Parathyroid adenoma (tissue), 2 donors: ENCODE measurements at regions not wholly inside any gene's neighbourhood (a gene's known extent, or its start where the extent isn't known, plus 50 kb on each side); places are given as distances from the start of the nearest gene placed in this dataset.

Source experiments
- H2AFZ ChIP-seq: fragments of 300-600 bp; sonication (generic); one replicate; pipeline ENCODE4 v1.7.0; 2017; ENCODE audit warnings: antibody characterized with exemption, mild to moderate bottlenecking
- H3K27ac ChIP-seq: fragments of 300-600 bp; sonication (generic); one replicate; pipeline ENCODE4 v1.7.0; 2017
- H3K27me3 ChIP-seq: fragments of 300-600 bp; sonication (generic); one replicate; pipeline ENCODE4 v1.7.0; 2017; ENCODE audit warnings: low read length; ENCODE audit not compliant: control insufficient read depth, insufficient read depth
- H3K36me3 ChIP-seq: fragments of 300-600 bp; sonication (generic); one replicate; pipeline ENCODE4 v1.7.0; 2017; ENCODE audit warnings: low read length; ENCODE audit not compliant: control insufficient read depth, insufficient read depth
- H3K4me1 ChIP-seq: fragments of 300-600 bp; sonication (generic); one replicate; pipeline ENCODE4 v1.7.0; 2017; ENCODE audit warnings: control low read depth
- H3K4me2 ChIP-seq: fragments of 300-600 bp; sonication (generic); one replicate; pipeline ENCODE4 v1.7.0; 2017; ENCODE audit warnings: low read length
- H3K4me3 ChIP-seq: fragments of 300-600 bp; sonication (generic); one replicate; pipeline ENCODE4 v1.7.0; 2017; ENCODE audit warnings: low read depth, low read length
- H3K79me2 ChIP-seq: fragments of 300-600 bp; sonication (generic); one replicate; pipeline ENCODE4 v1.7.0; 2017; ENCODE audit warnings: control low read depth
- H3K9ac ChIP-seq: fragments of 300-600 bp; sonication (generic); one replicate; pipeline ENCODE4 v1.7.0; 2017; ENCODE audit warnings: mild to moderate bottlenecking
- H3K9me3 ChIP-seq: fragments of 300-600 bp; sonication (generic); one replicate; pipeline ENCODE4 v1.7.0; 2017; ENCODE audit warnings: low read length; ENCODE audit not compliant: control insufficient read depth
- TF ChIP-seq, protein P1 (sequence below): fragments of 300-600 bp; sonication (generic); IDR thresholded peaks from one replicate; pipeline ENCODE4 v1.7.0; 2017; ENCODE audit warnings: antibody characterized with exemption, mild to moderate bottlenecking
- donor health status: primary hyperparathyroidism.

DNA sequence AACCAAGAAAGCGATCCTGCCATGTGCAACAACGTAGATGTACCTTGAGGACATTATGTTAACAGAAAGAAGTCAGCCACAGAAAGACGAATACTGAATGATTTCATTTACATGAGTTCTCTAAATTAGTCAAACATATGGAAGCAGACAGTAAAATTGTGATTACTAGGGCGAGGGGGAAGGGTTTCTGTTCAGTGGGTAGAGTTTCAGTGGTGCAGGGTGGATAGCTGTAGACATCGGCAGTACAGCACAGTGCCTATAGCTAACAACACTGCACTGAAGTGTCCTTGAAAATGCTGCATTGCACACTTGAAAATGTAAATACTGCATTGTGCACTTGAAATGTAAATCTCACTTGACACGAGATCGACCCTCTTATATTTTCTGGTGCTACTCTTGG is 275.3 kb downstream of the GALR1 start:
- H3K4me3 ChIP-seq = no peak overlapping the region
- no peak overlapping the region for H3K4me2 ChIP-seq
- TF ChIP-seq, protein P1, sequence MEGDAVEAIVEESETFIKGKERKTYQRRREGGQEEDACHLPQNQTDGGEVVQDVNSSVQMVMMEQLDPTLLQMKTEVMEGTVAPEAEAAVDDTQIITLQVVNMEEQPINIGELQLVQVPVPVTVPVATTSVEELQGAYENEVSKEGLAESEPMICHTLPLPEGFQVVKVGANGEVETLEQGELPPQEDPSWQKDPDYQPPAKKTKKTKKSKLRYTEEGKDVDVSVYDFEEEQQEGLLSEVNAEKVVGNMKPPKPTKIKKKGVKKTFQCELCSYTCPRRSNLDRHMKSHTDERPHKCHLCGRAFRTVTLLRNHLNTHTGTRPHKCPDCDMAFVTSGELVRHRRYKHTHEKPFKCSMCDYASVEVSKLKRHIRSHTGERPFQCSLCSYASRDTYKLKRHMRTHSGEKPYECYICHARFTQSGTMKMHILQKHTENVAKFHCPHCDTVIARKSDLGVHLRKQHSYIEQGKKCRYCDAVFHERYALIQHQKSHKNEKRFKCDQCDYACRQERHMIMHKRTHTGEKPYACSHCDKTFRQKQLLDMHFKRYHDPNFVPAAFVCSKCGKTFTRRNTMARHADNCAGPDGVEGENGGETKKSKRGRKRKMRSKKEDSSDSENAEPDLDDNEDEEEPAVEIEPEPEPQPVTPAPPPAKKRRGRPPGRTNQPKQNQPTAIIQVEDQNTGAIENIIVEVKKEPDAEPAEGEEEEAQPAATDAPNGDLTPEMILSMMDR = no peak
- H3K36me3 ChIP-seq = no peaks in the 10 kb centered on the region
- no peaks in the 10 kb centered on the region for H3K79me2 ChIP-seq
- H3K27ac ChIP-seq = no peak overlapping the region
- H3K9me3 ChIP-seq = no peaks in the 10 kb centered on the region
- no peaks in the 10 kb centered on the region for H3K27me3 ChIP-seq
- no peak overlapping the region for H3K9ac ChIP-seq
- H3K4me1 ChIP-seq = no peaks in the 10 kb centered on the region
- no peak overlapping the region for H2AFZ ChIP-seq

DNA sequence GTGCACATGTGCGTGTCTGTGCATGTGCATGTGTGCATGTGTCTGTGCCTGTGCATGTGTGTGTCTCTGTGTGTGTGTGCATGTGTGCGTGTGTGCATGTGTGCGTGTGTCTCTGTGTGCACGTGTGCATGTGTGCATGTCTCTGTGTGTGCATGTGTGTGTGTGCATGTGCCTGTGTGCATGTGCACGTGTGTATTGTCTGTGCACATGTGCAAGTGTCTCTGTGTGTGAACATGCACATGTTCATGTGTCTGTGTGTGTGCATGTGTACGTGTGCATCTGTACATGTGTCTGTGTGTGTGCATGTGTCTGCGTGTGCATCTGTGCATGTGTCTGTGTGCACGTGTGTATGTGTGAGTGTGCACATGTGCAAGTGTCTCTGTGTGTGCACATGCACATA is 277.3 kb downstream of the GALR1 start:
- Histone ChIP-seq H3K4me2 (no peak overlapping the region), H2AFZ (no peak overlapping the region), H3K79me2 (no peaks in the 10 kb centered on the region), H3K27me3 (no peaks in the 10 kb centered on the region), H3K4me3 (no peak overlapping the region), H3K4me1 (no peaks in the 10 kb centered on the region), H3K9ac (no peak overlapping the region), H3K9me3 (no peaks in the 10 kb centered on the region), H3K27ac (no peak overlapping the region), H3K36me3 (no peaks in the 10 kb centered on the region)
- TF ChIP-seq, protein P1 = no peak

DNA sequence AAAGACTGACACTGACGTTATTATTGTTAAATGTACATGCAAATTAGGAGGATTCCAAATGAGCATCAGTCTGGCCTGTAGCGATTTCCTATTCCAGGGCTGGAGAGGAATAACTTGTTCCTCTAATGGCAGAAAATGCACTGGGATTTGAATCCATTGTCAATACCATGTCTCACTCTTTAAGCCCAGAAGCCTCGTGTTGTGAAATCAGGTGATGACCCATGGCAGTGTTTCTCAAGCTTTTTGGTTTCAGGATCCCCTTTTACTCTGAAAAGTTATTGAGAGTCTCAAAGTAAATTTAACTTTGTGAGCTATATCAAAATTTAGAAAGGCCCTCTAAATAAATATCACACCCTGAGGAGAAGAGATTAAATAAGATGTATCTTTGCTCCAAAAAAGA is 279.2 kb downstream of the GALR1 start:
- no peaks in the 10 kb centered on the region for H3K36me3 ChIP-seq
- TF ChIP-seq, protein P1 = no peak
- H3K27ac ChIP-seq = no peak overlapping the region
- no peak overlapping the region for H3K4me3 ChIP-seq
- no peaks in the 10 kb centered on the region for H3K27me3 ChIP-seq
- no peaks in the 10 kb centered on the region for H3K79me2 ChIP-seq
- H3K9me3 ChIP-seq = no peaks in the 10 kb centered on the region
- no peak overlapping the region for H3K4me2 ChIP-seq
- no peak overlapping the region for H3K9ac ChIP-seq
- no peak overlapping the region for H2AFZ ChIP-seq
- no peaks in the 10 kb centered on the region for H3K4me1 ChIP-seq

DNA sequence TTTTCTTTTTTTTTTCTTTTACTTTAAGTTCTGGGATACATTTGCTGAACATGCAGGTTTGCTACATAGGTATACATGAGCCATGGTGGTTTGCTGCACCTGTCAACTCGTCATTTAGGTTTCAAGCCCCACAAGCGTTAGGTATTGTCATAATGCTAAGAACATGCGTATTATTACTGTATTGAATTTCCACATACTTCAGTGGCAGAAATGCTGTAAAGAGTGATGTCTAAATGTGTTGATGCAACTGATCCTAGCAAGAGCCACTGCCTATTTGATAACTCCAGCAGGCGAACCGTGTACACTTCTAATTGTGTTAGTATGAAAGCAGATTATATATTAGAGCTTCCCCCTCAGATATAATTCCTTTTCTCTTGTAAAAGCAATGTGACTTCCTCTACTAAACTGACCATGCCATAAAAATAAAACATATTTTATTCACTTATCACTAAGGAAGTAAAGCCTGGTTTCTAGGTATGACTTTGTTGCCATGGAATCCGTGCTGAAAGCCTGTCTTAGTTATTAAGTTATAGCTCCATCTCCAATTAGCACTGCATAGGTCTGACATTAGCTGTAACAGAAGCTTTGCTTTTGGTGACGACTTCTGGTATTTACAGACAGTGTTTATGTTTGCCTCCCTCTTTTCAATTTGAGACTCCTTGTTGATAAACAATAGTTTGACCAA is 280.0 kb downstream of the GALR1 start:
- Histone ChIP-seq H3K27me3 (no peaks in the 10 kb centered on the region), H3K27ac (no peak overlapping the region), H3K36me3 (no peaks in the 10 kb centered on the region), H3K9me3 (no peaks in the 10 kb centered on the region), H3K4me2 (no peak overlapping the region), H3K4me3 (no peak overlapping the region), H2AFZ (no peak overlapping the region), H3K79me2 (no peaks in the 10 kb centered on the region), H3K9ac (no peak overlapping the region), H3K4me1 (no peaks in the 10 kb centered on the region)
- TF ChIP-seq, protein P1 = no peak

DNA sequence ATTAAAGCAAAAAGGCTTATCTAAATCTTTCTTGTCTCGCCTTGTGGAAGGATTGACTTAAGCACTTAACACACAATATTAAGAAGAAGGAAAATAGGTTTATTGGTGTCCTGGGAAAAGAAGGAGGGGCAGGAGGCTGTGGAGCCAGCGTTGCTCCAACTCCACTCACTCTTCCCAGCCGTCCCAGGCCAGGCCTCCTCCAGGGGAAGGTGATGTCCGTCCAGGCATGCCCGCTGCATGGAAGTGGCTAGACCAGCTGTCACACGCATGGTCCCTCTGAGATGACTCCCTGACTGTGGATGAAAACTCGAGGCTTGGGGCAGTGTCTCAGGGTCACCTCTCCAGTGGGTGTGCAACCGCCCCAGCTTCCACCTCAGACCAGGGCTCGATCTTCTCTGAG is 281.1 kb downstream of the GALR1 start:
- no peak overlapping the region for H3K9ac ChIP-seq
- TF ChIP-seq, protein P1 = no peak
- no peak overlapping the region for H3K4me3 ChIP-seq
- H3K4me1 ChIP-seq = no peaks in the 10 kb centered on the region
- no peaks in the 10 kb centered on the region for H3K79me2 ChIP-seq
- H3K27me3 ChIP-seq = no peaks in the 10 kb centered on the region
- no peak overlapping the region for H3K4me2 ChIP-seq
- no peaks in the 10 kb centered on the region for H3K9me3 ChIP-seq
- H3K36me3 ChIP-seq = no peaks in the 10 kb centered on the region
- no peak overlapping the region for H3K27ac ChIP-seq
- H2AFZ ChIP-seq = no peak overlapping the region
